B cell (primary cell): ENCODE measurements at regions not wholly inside any gene's neighbourhood (a gene's known extent, or its start where the extent isn't known, plus 50 kb on each side); places are given as distances from the start of the nearest gene placed in this dataset.

Source experiments
- EZH2 ChIP-seq: IDR thresholded peaks from 2 replicates; pipeline ENCODE4 v1.6.1; 2012; ENCODE audit warnings: borderline replicate concordance, low read depth, mild to moderate bottlenecking, moderate library complexity, low read length; ENCODE audit not compliant: insufficient read depth, poor library complexity, severe bottlenecking
- TF ChIP-seq, protein P1 (sequence below): fragments of 200-600 bp; IDR thresholded peaks from one replicate; pipeline ENCODE4 v1.8.0; 2022; ENCODE audit warnings: antibody characterized with exemption, mild to moderate bottlenecking

GRCh38 chr14:99040052-99040451, 231.9 kb downstream of the BCL11B start:
- TF ChIP-seq, protein P1, sequence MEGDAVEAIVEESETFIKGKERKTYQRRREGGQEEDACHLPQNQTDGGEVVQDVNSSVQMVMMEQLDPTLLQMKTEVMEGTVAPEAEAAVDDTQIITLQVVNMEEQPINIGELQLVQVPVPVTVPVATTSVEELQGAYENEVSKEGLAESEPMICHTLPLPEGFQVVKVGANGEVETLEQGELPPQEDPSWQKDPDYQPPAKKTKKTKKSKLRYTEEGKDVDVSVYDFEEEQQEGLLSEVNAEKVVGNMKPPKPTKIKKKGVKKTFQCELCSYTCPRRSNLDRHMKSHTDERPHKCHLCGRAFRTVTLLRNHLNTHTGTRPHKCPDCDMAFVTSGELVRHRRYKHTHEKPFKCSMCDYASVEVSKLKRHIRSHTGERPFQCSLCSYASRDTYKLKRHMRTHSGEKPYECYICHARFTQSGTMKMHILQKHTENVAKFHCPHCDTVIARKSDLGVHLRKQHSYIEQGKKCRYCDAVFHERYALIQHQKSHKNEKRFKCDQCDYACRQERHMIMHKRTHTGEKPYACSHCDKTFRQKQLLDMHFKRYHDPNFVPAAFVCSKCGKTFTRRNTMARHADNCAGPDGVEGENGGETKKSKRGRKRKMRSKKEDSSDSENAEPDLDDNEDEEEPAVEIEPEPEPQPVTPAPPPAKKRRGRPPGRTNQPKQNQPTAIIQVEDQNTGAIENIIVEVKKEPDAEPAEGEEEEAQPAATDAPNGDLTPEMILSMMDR = no peak
- TF ChIP-seq EZH2 = no peak
